Body of pancreas (tissue), 4 donors: ENCODE measurements at regions not wholly inside any gene's neighbourhood (a gene's known extent, or its start where the extent isn't known, plus 50 kb on each side); places are given as distances from the start of the nearest gene placed in this dataset.

ENCODE experiments used
- POLR2A ChIP-seq, 3 donors: fragments of 450-650 bp; IDR thresholded peaks; one replicate each; pipeline ENCODE4 v1.6.1; 2016; ENCODE audit warnings: antibody characterized with exemption in 3 of 3, mild to moderate bottlenecking in 2 of 3
- TF ChIP-seq, protein P1 (sequence below), 7 experiments: fragments of 450-650 bp in 4 of 7; fragments of 200-600 bp in 3 of 7; sonication (generic) in 3 of 7; IDR thresholded peaks; one replicate each; pipeline ENCODE4 v1.5.1; 2016 to 2019; ENCODE audit warnings: antibody characterized with exemption in 7 of 7

DNA sequence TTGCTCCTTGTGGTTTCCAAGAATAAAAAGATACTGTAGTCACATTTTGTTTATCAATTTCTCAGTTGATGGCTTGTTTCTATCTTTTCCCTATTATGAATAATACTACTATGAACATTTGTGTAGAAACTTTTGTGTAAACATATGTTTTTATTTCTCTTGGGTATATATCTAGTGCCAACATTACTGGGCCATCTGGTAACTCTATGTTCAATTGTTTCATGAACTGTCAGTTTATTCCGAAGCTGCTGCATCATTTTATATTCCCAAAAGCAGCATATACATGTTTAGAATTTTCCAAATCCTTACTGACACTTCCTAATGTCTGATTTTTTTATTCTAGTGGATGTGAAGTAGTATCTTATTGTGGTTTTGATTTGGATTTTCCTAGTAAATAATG is 737.6 kb upstream of the TMEFF2 start:
- TF ChIP-seq, protein P1, sequence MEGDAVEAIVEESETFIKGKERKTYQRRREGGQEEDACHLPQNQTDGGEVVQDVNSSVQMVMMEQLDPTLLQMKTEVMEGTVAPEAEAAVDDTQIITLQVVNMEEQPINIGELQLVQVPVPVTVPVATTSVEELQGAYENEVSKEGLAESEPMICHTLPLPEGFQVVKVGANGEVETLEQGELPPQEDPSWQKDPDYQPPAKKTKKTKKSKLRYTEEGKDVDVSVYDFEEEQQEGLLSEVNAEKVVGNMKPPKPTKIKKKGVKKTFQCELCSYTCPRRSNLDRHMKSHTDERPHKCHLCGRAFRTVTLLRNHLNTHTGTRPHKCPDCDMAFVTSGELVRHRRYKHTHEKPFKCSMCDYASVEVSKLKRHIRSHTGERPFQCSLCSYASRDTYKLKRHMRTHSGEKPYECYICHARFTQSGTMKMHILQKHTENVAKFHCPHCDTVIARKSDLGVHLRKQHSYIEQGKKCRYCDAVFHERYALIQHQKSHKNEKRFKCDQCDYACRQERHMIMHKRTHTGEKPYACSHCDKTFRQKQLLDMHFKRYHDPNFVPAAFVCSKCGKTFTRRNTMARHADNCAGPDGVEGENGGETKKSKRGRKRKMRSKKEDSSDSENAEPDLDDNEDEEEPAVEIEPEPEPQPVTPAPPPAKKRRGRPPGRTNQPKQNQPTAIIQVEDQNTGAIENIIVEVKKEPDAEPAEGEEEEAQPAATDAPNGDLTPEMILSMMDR (IDR thresholded peaks at IDR 0.05), result no peak
- no peak for TF ChIP-seq POLR2A (IDR thresholded peaks at IDR 0.05)
